HG03378 (cell line): ENCODE measurements at regions not wholly inside any gene's neighbourhood (a gene's known extent, or its start where the extent isn't known, plus 50 kb on each side); places are given as distances from the start of the nearest gene placed in this dataset.
"Not testable (repeated sequence)": the region's sequence is repeated elsewhere in the genome, so short reads cannot be mapped to it uniquely, and the experiment has no call there.

Source experiments
- ATAC-seq: cut with Tn5 transposase; IDR thresholded peaks from one replicate; pipeline ENCODE4 v1.9.1; 2021; ENCODE audit warnings: mild to moderate bottlenecking, moderate library complexity; ENCODE audit not compliant: unreplicated experiment

- ATAC-seq, result no peak
Observed at GRCh38 chr9:90165281-90165680, 477.3 kb downstream of the DIRAS2 start.

- ATAC-seq, result not testable (repeated sequence)
Observed at GRCh38 chr9:90166374-90166773, 476.2 kb downstream of the DIRAS2 start.

GRCh38 chr9:90167914-90168313 lies 474.7 kb downstream of the DIRAS2 start:
- ATAC-seq, result no peak

GRCh38 chr9:90169490-90169889 lies 473.1 kb downstream of the DIRAS2 start:
- no peak for ATAC-seq

GRCh38 chr9:90173935-90174334 lies 468.7 kb downstream of the DIRAS2 start:
- ATAC-seq, result not testable (repeated sequence)

GRCh38 chr9:90174346-90174745 lies 468.3 kb downstream of the DIRAS2 start:
- ATAC-seq, result not testable (repeated sequence)

GRCh38 chr9:90175257-90175656 lies 467.4 kb downstream of the DIRAS2 start:
- no peak for ATAC-seq

GRCh38 chr9:90175865-90176264 lies 466.8 kb downstream of the DIRAS2 start:
- no peak for ATAC-seq

- no peak for ATAC-seq
Observed at GRCh38 chr9:90176901-90177300, 465.7 kb downstream of the DIRAS2 start.

GRCh38 chr9:90180381-90180780 lies 462.2 kb downstream of the DIRAS2 start:
- no peak for ATAC-seq

- peak; percentile 38 for ATAC-seq
Observed at GRCh38 chr9:90188656-90189055, 454.0 kb downstream of the DIRAS2 start.

- peak; percentile 78 for ATAC-seq
Observed at GRCh38 chr9:90189306-90189705, 453.3 kb downstream of the DIRAS2 start.

GRCh38 chr9:90192465-90192864 lies 450.2 kb downstream of the DIRAS2 start:
- not testable (repeated sequence) for ATAC-seq

- ATAC-seq, result no peak
Observed at GRCh38 chr9:90198956-90199355, 443.7 kb downstream of the DIRAS2 start.

GRCh38 chr9:90201766-90202165 lies 440.9 kb downstream of the DIRAS2 start:
- no peak for ATAC-seq

GRCh38 chr9:90204128-90204831 lies 438.3 kb downstream of the DIRAS2 start:
- no peak for ATAC-seq

- not testable (repeated sequence) for ATAC-seq
Observed at GRCh38 chr9:90213045-90213444, 429.6 kb downstream of the DIRAS2 start.

- no peak for ATAC-seq
Observed at GRCh38 chr9:90219548-90220118, 423.0 kb downstream of the DIRAS2 start.

GRCh38 chr9:90221899-90222298 lies 420.7 kb downstream of the DIRAS2 start:
- ATAC-seq, result not testable (repeated sequence)

GRCh38 chr9:90226839-90227338 lies 415.7 kb downstream of the DIRAS2 start:
- ATAC-seq, result not testable (repeated sequence)

- ATAC-seq, result not testable (repeated sequence)
Observed at GRCh38 chr9:90233081-90233480, 409.5 kb downstream of the DIRAS2 start.

GRCh38 chr9:90240541-90240940 lies 402.1 kb downstream of the DIRAS2 start:
- no peak for ATAC-seq
